HepG2 (cell line): ENCODE measurements at regions not wholly inside any gene's neighbourhood (a gene's known extent, or its start where the extent isn't known, plus 50 kb on each side); places are given as distances from the start of the nearest gene placed in this dataset.
A peak's percentile ranks its signal among the peaks of the same experiment; 100 is the strongest.

Experiments used
- AHR ChIP-seq: IDR thresholded peaks from 2 replicates; pipeline ENCODE4 v1.6.1; 2018; ENCODE audit warnings: missing genetic modification reagents, missing compliant biosample characterization
- CBX1 ChIP-seq: IDR thresholded peaks from one replicate; pipeline ENCODE4 v1.6.1; 2016; ENCODE audit warnings: antibody characterized with exemption, low read depth
- CREB1 ChIP-seq, 2 experiments: fragments of 450-650 bp in 1 of 2; IDR thresholded peaks; 2 replicates each; pipeline ENCODE4 v1.6.1; 2016 to 2017; ENCODE audit warnings: control low read depth in 1 of 2, mild to moderate bottlenecking in 1 of 2, missing compliant biosample characterization in 1 of 2, missing genetic modification characterization in 1 of 2
- FOXP4 ChIP-seq: sonication (generic); formaldehyde crosslinking; IDR thresholded peaks from 2 replicates; pipeline ENCODE4 v1.4.0; 2020; ENCODE audit warnings: missing genetic modification reagents
- GFI1 ChIP-seq: sonication (generic); formaldehyde crosslinking; IDR thresholded peaks from 2 replicates; pipeline ENCODE4 v1.5.0; 2020; ENCODE audit warnings: missing genetic modification reagents, mild to moderate bottlenecking, borderline replicate concordance
- HOXD1 ChIP-seq: sonication (generic); formaldehyde crosslinking; IDR thresholded peaks from 2 replicates; pipeline ENCODE4 v1.5.0; 2020; ENCODE audit warnings: missing genetic modification reagents
- KDM6A ChIP-seq: IDR thresholded peaks from 2 replicates; pipeline ENCODE4 v1.6.1; 2016; ENCODE audit warnings: low read depth
- KLF16 ChIP-seq, 2 experiments: sonication (generic) in 1 of 2; formaldehyde crosslinking in 1 of 2; IDR thresholded peaks; 2 replicates each; pipeline versions ENCODE4 v1.6.1 to v1.8.0; 2016 to 2023; ENCODE audit warnings: missing genetic modification reagents in 2 of 2, missing compliant biosample characterization in 1 of 2
- KMT2A ChIP-seq: sonication (generic); formaldehyde crosslinking; IDR thresholded peaks from 2 replicates; pipeline ENCODE4 v1.4.0; 2020; ENCODE audit warnings: missing genetic modification reagents
- KMT2B ChIP-seq: IDR thresholded peaks from 2 replicates; pipeline ENCODE4 v1.6.1; 2016; ENCODE audit warnings: missing genetic modification reagents, missing compliant biosample characterization
- PAWR ChIP-seq: sonication (generic); formaldehyde crosslinking; IDR thresholded peaks from 2 replicates; pipeline ENCODE4 v1.4.0; 2020; ENCODE audit warnings: missing genetic modification reagents, mild to moderate bottlenecking, borderline replicate concordance
- REL ChIP-seq: sonication (generic); formaldehyde crosslinking; conservative IDR thresholded peaks from 2 replicates; pipeline ENCODE4 v1.8.0; 2022; ENCODE audit warnings: mild to moderate bottlenecking, missing genetic modification reagents, moderate library complexity
- TEAD3 ChIP-seq: optimal IDR thresholded peaks from 2 replicates; pipeline ENCODE3; 2016; ENCODE audit warnings: borderline replicate concordance
- TGIF2 ChIP-seq: IDR thresholded peaks from 2 replicates; pipeline ENCODE4 v1.6.1; 2016; ENCODE audit warnings: control low read depth, missing compliant biosample characterization
- ZBTB38 ChIP-seq: sonication (generic); formaldehyde crosslinking; IDR thresholded peaks from 2 replicates; pipeline ENCODE4 v1.5.1; 2020; ENCODE audit warnings: mild to moderate bottlenecking, missing genetic modification reagents
- ZBTB7B ChIP-seq: sonication (generic); formaldehyde crosslinking; IDR thresholded peaks from 2 replicates; pipeline ENCODE4 v1.4.0; 2020; ENCODE audit warnings: missing genetic modification reagents
- ZFP36L2 ChIP-seq: sonication (generic); formaldehyde crosslinking; IDR thresholded peaks from 2 replicates; pipeline ENCODE4 v1.4.0; 2020; ENCODE audit warnings: missing genetic modification reagents
- ZFP90 ChIP-seq: sonication (generic); formaldehyde crosslinking; IDR thresholded peaks from 2 replicates; pipeline ENCODE4 v1.8.0; 2022; ENCODE audit warnings: missing genetic modification reagents, mild to moderate bottlenecking, inconsistent platforms, borderline replicate concordance
- ZKSCAN8 ChIP-seq: IDR thresholded peaks from 2 replicates; pipeline ENCODE4 v1.6.1; 2016; ENCODE audit warnings: borderline replicate concordance, missing genetic modification reagents, missing compliant biosample characterization
- ZNF10 ChIP-seq: sonication (generic); formaldehyde crosslinking; IDR thresholded peaks from 2 replicates; pipeline ENCODE4 v1.4.0; 2020; ENCODE audit warnings: mild to moderate bottlenecking, low read depth, missing genetic modification reagents, borderline replicate concordance
- ZNF18 ChIP-seq: sonication (generic); formaldehyde crosslinking; IDR thresholded peaks from 2 replicates; pipeline ENCODE4 v1.8.0; 2022; ENCODE audit warnings: mild to moderate bottlenecking, missing genetic modification reagents; ENCODE audit not compliant: insufficient replicate concordance
- ZNF451 ChIP-seq: sonication (generic); formaldehyde crosslinking; IDR thresholded peaks from 2 replicates; pipeline ENCODE4 v1.5.0; 2020; ENCODE audit warnings: mild to moderate bottlenecking, missing genetic modification reagents
- ZNF503 ChIP-seq: sonication (generic); formaldehyde crosslinking; IDR thresholded peaks from 2 replicates; pipeline ENCODE4 v1.4.0; 2020; ENCODE audit warnings: missing genetic modification reagents
- ZNF564 ChIP-seq: sonication (generic); formaldehyde crosslinking; IDR thresholded peaks from 2 replicates; pipeline ENCODE4 v1.8.1; 2023; ENCODE audit warnings: mild to moderate bottlenecking, missing genetic modification reagents
- ZNF674 ChIP-seq: sonication (generic); formaldehyde crosslinking; IDR thresholded peaks from 2 replicates; pipeline ENCODE4 v1.5.0; 2020; ENCODE audit warnings: low read depth, mild to moderate bottlenecking, missing genetic modification reagents
- ZNF724P ChIP-seq: sonication (generic); formaldehyde crosslinking; IDR thresholded peaks from 2 replicates; pipeline ENCODE4 v1.8.0; 2022; ENCODE audit warnings: missing genetic modification reagents, borderline replicate concordance

- TF ChIP-seq ZNF674 (CRISPR knock-in tag): no peak
- TF ChIP-seq ZFP90 (CRISPR knock-in tag): no peak
- TF ChIP-seq FOXP4 (CRISPR knock-in tag): peak; percentile 90
- TF ChIP-seq ZKSCAN8 (CRISPR knock-in tag): 0 out of 2 replicates have a peak, but pooled peaks have one; percentile 75
- no peak; the same call in 1 of the 2 replicates for TF ChIP-seq ZBTB38 (CRISPR knock-in tag)
- no peak for TF ChIP-seq ZNF10 (CRISPR knock-in tag)
- TF ChIP-seq CREB1 (IDR thresholded peaks at IDR 0.05): no peak
- peak; percentile 61; the same call in 1 of the 2 replicates for TF ChIP-seq CREB1 (CRISPR knock-in tag; IDR thresholded peaks at IDR 0.05)
- TF ChIP-seq ZNF564 (CRISPR knock-in tag): no peak
- peak; percentile 90 for TF ChIP-seq ZNF503 (CRISPR knock-in tag)
- TF ChIP-seq ZNF451 (CRISPR knock-in tag): no peak
- TF ChIP-seq ZNF724P (CRISPR knock-in tag): no peak
- TF ChIP-seq HOXD1: peak; percentile 84
- no peak for TF ChIP-seq PAWR (CRISPR knock-in tag)
- TF ChIP-seq CBX1: peak; percentile 19
- no peak; the same call in 1 of the 2 replicates for TF ChIP-seq ZBTB7B (CRISPR knock-in tag)
- no peak for TF ChIP-seq TGIF2
- TF ChIP-seq KMT2B (CRISPR knock-in tag): peak; percentile 35; the same call in 1 of the 2 replicates
- no peak for TF ChIP-seq REL
- no peak for TF ChIP-seq ZNF18 (CRISPR knock-in tag)
- peak; percentile 86 for TF ChIP-seq KDM6A
- no peak for TF ChIP-seq AHR (CRISPR knock-in tag)
- peak; percentile 43 for TF ChIP-seq TEAD3 (CRISPR knock-in tag)
- TF ChIP-seq KLF16 (CRISPR knock-in tag; IDR thresholded peaks at IDR 0.05): no peak
- TF ChIP-seq ZFP36L2 (CRISPR knock-in tag): no peak
- no peak for TF ChIP-seq KMT2A (CRISPR knock-in tag)
- peak; percentile 87 for TF ChIP-seq GFI1 (CRISPR knock-in tag)
Measured at GRCh38 chr3:40843208-40843624, 318.5 kb downstream of the ZNF621 start (continued).
